HCT116 (cell line): ENCODE measurements at regions not wholly inside any gene's neighbourhood (a gene's known extent, or its start where the extent isn't known, plus 50 kb on each side); places are given as distances from the start of the nearest gene placed in this dataset.

Experiments used
- EZH2 ChIP-seq: fragments of 200-600 bp; sonication (generic); IDR thresholded peaks from 2 replicates; pipeline ENCODE4 v1.6.1; 2017; ENCODE audit warnings: antibody characterized with exemption, mixed run types
- EZH2phosphoT487 ChIP-seq: fragments of 200-600 bp; IDR thresholded peaks from 2 replicates; pipeline ENCODE4 v1.6.1; 2018; ENCODE audit warnings: antibody characterized with exemption, borderline replicate concordance
- FOSL1 ChIP-seq: IDR thresholded peaks from 2 replicates; pipeline ENCODE4 v1.6.1; 2012; ENCODE audit warnings: low read depth
- POLR2A ChIP-seq: IDR thresholded peaks from 2 replicates; pipeline ENCODE4 v1.7.0; 2011; ENCODE audit warnings: borderline replicate concordance; ENCODE audit not compliant: insufficient read depth, insufficient read length; ENCODE audit errors: extremely low read depth
- POLR2AphosphoS5 ChIP-seq: IDR thresholded peaks from 2 replicates; pipeline ENCODE4 v1.6.1; 2011; ENCODE audit warnings: mild to moderate bottlenecking, low read depth, low read length, moderate library complexity
- SIN3A ChIP-seq: IDR thresholded peaks from 2 replicates; pipeline ENCODE4 v1.6.1; 2012; ENCODE audit warnings: low read depth
- ZNF274 ChIP-seq: fragments of 200-500 bp; sonication (Bioruptor generic); IDR thresholded peaks from 2 replicates; pipeline ENCODE4 v1.6.1; 2014; ENCODE audit warnings: mild to moderate bottlenecking, low read depth, low read length, inconsistent platforms
- TF ChIP-seq, protein P1 (sequence below), 3 experiments: fragments of 200-600 bp in 1 of 3; sonication (generic) in 1 of 3; IDR thresholded peaks in 2 of 3; conservative IDR thresholded peaks in 1 of 3; 2 replicates each; pipeline ENCODE4 v1.5.1; 2012 to 2017; ENCODE audit warnings: low read depth in 2 of 3, low read length in 2 of 3, antibody characterized with exemption in 1 of 3, borderline replicate concordance in 1 of 3, control low read depth in 1 of 3, mild to moderate bottlenecking in 1 of 3, mixed read lengths in 1 of 3, mixed run types in 1 of 3, moderate library complexity in 1 of 3; ENCODE audit not compliant: insufficient read depth in 1 of 3
- TF ChIP-seq, protein P2 (sequence below): IDR thresholded peaks from 2 replicates; pipeline ENCODE4 v1.6.1; 2012
- TF ChIP-seq, protein P3 (sequence below): IDR thresholded peaks from 2 replicates; pipeline ENCODE4 v1.6.1; 2011; ENCODE audit warnings: mild to moderate bottlenecking, low read length, moderate library complexity; ENCODE audit not compliant: insufficient replicate concordance; ENCODE audit errors: extremely low read depth

DNA sequence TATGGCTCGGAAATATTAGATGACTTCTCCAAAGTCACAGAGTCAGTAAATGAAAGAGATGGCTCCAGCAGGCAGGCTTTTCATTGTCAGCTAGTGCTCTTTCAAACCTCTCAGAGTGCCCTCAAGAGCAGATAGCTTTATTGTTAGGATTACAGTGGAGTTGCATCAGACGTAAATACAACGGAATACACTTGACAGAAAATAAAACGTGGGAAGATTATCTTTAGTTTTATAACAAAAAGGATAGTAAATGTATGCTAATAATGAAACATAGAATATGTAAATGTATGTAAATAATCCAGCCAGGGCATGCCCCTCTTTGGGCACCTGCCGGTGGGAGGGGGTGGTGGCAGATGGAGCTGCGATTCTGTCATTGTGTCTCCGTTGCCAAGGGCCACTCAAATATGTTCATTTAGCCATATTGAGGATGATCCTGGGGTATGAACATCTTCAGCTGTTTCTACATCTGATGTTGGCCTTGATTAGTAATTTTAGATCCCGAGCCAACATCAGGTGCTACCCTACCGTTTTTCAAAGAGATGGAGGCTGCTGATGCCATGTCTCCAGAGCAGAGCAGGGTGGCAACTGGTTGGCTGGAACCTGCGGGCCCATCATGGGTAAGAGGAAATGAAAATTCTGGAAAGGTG, 358.3 kb upstream of the SULF2 start:
- TF ChIP-seq, protein P1, sequence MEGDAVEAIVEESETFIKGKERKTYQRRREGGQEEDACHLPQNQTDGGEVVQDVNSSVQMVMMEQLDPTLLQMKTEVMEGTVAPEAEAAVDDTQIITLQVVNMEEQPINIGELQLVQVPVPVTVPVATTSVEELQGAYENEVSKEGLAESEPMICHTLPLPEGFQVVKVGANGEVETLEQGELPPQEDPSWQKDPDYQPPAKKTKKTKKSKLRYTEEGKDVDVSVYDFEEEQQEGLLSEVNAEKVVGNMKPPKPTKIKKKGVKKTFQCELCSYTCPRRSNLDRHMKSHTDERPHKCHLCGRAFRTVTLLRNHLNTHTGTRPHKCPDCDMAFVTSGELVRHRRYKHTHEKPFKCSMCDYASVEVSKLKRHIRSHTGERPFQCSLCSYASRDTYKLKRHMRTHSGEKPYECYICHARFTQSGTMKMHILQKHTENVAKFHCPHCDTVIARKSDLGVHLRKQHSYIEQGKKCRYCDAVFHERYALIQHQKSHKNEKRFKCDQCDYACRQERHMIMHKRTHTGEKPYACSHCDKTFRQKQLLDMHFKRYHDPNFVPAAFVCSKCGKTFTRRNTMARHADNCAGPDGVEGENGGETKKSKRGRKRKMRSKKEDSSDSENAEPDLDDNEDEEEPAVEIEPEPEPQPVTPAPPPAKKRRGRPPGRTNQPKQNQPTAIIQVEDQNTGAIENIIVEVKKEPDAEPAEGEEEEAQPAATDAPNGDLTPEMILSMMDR (IDR thresholded peaks at IDR 0.05 in 2 of 3, conservative IDR thresholded peaks at IDR 0.05 in 1 of 3; ENCODE audit: borderline replicate concordance in 1 of 3, insufficient read depth in 1 of 3, low read depth in 2 of 3, low read length in 2 of 3), result no peak
- TF ChIP-seq, protein P2, sequence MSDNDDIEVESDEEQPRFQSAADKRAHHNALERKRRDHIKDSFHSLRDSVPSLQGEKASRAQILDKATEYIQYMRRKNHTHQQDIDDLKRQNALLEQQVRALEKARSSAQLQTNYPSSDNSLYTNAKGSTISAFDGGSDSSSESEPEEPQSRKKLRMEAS, result no peak
- TF ChIP-seq POLR2A (no peak), EZH2phosphoT487 (no peak), ZNF274 (no peak), EZH2 (no peak), POLR2AphosphoS5 (no peak), FOSL1 (no peak), SIN3A (no peak)
- TF ChIP-seq, protein P3, sequence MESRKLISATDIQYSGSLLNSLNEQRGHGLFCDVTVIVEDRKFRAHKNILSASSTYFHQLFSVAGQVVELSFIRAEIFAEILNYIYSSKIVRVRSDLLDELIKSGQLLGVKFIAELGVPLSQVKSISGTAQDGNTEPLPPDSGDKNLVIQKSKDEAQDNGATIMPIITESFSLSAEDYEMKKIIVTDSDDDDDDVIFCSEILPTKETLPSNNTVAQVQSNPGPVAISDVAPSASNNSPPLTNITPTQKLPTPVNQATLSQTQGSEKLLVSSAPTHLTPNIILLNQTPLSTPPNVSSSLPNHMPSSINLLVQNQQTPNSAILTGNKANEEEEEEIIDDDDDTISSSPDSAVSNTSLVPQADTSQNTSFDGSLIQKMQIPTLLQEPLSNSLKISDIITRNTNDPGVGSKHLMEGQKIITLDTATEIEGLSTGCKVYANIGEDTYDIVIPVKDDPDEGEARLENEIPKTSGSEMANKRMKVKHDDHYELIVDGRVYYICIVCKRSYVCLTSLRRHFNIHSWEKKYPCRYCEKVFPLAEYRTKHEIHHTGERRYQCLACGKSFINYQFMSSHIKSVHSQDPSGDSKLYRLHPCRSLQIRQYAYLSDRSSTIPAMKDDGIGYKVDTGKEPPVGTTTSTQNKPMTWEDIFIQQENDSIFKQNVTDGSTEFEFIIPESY, result no peak
